ENCODE measurements at regions not wholly inside any gene's neighbourhood (a gene's known extent, or its start where the extent isn't known, plus 50 kb on each side); places are given as distances from the start of the nearest gene placed in this dataset.

GRCh38 chr10:51020200-51020599, 54.1 kb upstream of the PRKG1 start:
- Histone ChIP-seq H3K27ac (no peak overlapping the region), H3K36me3 (no peaks in the 10 kb centered on the region), H3K27me3 (no peaks in the 10 kb centered on the region), H3K9me3 (no peaks in the 10 kb centered on the region), H3K4me1 (no peaks in the 10 kb centered on the region), H3K4me3 (no peak overlapping the region)
- intact Hi-C loops (cut with DNase I) = no loop called here
- no peak for TF ChIP-seq POLR2AphosphoS5 (IDR thresholded peaks at IDR 0.05; ENCODE audit: insufficient read depth in 1 of 2, low read depth in 1 of 2)
- no peak for TF ChIP-seq CTCF (IDR thresholded peaks at IDR 0.05)
- TF ChIP-seq POLR2A (IDR thresholded peaks at IDR 0.05) = no peak
- DNase-seq (ENCODE audit: extremely low spot score in 2 of 2) = no peak

GRCh38 chr10:51022933-51023585, 51.2 kb upstream of the PRKG1 start:
- Histone ChIP-seq H3K9me3 (no peaks in the 10 kb centered on the region), H3K27me3 (no peaks in the 10 kb centered on the region), H3K27ac (no peak overlapping the region), H3K4me3 (no peak overlapping the region), H3K36me3 (no peaks in the 10 kb centered on the region), H3K4me1 (peaks cover under 1% of the 10 kb centered on the region)
- intact Hi-C loops (cut with DNase I) = no loop called here
- no peak for DNase-seq (ENCODE audit: extremely low spot score in 2 of 2)
- TF ChIP-seq CTCF (IDR thresholded peaks at IDR 0.05) (no peak), POLR2A (IDR thresholded peaks at IDR 0.05) (no peak), POLR2AphosphoS5 (IDR thresholded peaks at IDR 0.05; ENCODE audit: insufficient read depth in 1 of 2, low read depth in 1 of 2) (no peak)

GRCh38 chr10:51023636-51024035, 50.7 kb upstream of the PRKG1 start:
- H3K27me3 ChIP-seq = no peaks in the 10 kb centered on the region
- DNase-seq (ENCODE audit: extremely low spot score in 2 of 2) = no peak
- H3K4me1 ChIP-seq = peaks cover 6% of the 10 kb centered on the region
- no peak overlapping the region for H3K4me3 ChIP-seq
- no peak overlapping the region for H3K27ac ChIP-seq
- intact Hi-C loops (cut with DNase I) = no loop called here
- H3K9me3 ChIP-seq = no peaks in the 10 kb centered on the region
- H3K36me3 ChIP-seq = no peaks in the 10 kb centered on the region
- no peak for TF ChIP-seq POLR2A (IDR thresholded peaks at IDR 0.05)
- no peak for TF ChIP-seq POLR2AphosphoS5 (IDR thresholded peaks at IDR 0.05; ENCODE audit: insufficient read depth in 1 of 2, low read depth in 1 of 2)
- no peak for TF ChIP-seq CTCF (IDR thresholded peaks at IDR 0.05)

Data from vagina (tissue), 2 donors.